ENCODE measurements at regions not wholly inside any gene's neighbourhood (a gene's known extent, or its start where the extent isn't known, plus 50 kb on each side); places are given as distances from the start of the nearest gene placed in this dataset.

DNA sequence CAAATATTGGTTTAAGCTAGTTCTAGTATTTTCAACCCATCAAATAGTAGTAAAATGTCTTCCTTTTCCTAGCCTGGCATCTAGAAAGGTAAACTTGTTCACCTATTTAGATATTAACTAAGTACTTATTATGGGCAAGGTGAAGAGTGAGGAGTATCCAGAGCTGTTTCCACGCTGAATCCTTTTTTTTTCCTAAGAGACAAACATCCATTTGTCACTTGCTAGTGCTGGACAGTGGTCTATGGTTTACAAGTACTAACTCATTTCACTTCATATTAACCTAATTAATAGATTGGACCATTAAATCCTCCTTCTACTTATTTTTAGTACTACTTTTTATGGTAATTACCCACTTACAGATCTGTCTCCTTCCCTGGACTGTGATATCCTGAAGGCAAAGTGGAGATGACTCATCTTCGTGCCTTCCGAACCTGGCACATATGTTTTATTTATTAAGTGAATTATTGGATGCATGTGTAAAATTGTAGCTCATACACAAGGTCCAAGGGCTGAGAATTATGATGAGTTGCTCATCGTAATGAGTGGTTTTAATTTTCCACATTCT, 159.6 kb upstream of the IGFBP3 start:
- Histone ChIP-seq H3K79me2 (ENCODE audit: insufficient read depth, low read length) (no peaks in the 10 kb centered on the region), H4K20me1 (ENCODE audit: insufficient read depth, low read length) (no peaks in the 10 kb centered on the region), H3K36me3 (ENCODE audit: insufficient read depth, low read length) (no peaks in the 10 kb centered on the region), H3K4me3 (ENCODE audit: insufficient read depth, low read depth, low read length) (no peak overlapping the region), H3K9ac (ENCODE audit: low read length) (no peak overlapping the region), H2AFZ (ENCODE audit: low read depth, low read length) (no peak overlapping the region), H3K4me1 (ENCODE audit: insufficient read depth, low read length) (no peaks in the 10 kb centered on the region), H3K27ac (ENCODE audit: low read depth, low read length) (no peak overlapping the region), H3K27me3 (ENCODE audit: insufficient read depth, low read length) (no peaks in the 10 kb centered on the region), H3K9me3 (ENCODE audit: insufficient read depth, low read depth, low read length) (no peaks in the 10 kb centered on the region), H3K4me2 (ENCODE audit: low read length) (no peak overlapping the region)
- FAIRE-seq (no peak), DNase-seq (ENCODE audit: low read depth) (no peak)
- peaks cover 12% of the 10 kb centered on the region for H3K4me1 Mint-ChIP-seq (ENCODE audit: low read depth, unreplicated experiment)
- H3K27ac Mint-ChIP-seq (ENCODE audit: unreplicated experiment): no peak overlapping the region
- TF ChIP-seq, protein P1, sequence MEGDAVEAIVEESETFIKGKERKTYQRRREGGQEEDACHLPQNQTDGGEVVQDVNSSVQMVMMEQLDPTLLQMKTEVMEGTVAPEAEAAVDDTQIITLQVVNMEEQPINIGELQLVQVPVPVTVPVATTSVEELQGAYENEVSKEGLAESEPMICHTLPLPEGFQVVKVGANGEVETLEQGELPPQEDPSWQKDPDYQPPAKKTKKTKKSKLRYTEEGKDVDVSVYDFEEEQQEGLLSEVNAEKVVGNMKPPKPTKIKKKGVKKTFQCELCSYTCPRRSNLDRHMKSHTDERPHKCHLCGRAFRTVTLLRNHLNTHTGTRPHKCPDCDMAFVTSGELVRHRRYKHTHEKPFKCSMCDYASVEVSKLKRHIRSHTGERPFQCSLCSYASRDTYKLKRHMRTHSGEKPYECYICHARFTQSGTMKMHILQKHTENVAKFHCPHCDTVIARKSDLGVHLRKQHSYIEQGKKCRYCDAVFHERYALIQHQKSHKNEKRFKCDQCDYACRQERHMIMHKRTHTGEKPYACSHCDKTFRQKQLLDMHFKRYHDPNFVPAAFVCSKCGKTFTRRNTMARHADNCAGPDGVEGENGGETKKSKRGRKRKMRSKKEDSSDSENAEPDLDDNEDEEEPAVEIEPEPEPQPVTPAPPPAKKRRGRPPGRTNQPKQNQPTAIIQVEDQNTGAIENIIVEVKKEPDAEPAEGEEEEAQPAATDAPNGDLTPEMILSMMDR (IDR thresholded peaks at IDR 0.05; ENCODE audit: insufficient read depth, low read depth, low read length): no peak
- H3K36me3 Mint-ChIP-seq (ENCODE audit: low read depth, unreplicated experiment): no peaks in the 10 kb centered on the region
- peaks cover under 1% of the 10 kb centered on the region for H3K9me3 Mint-ChIP-seq (ENCODE audit: unreplicated experiment)
- H3K27me3 Mint-ChIP-seq (ENCODE audit: low read depth, unreplicated experiment): no peaks in the 10 kb centered on the region
- H3K4me3 Mint-ChIP-seq (ENCODE audit: unreplicated experiment): no peak overlapping the region

GRCh38 chr7:46079421-46079820, 158.3 kb upstream of the IGFBP3 start:
- Histone ChIP-seq H3K4me1 (ENCODE audit: insufficient read depth, low read length) (no peaks in the 10 kb centered on the region), H3K4me2 (ENCODE audit: low read length) (no peak overlapping the region), H3K27me3 (ENCODE audit: insufficient read depth, low read length) (no peaks in the 10 kb centered on the region), H3K4me3 (ENCODE audit: insufficient read depth, low read depth, low read length) (no peak overlapping the region), H3K36me3 (ENCODE audit: insufficient read depth, low read length) (no peaks in the 10 kb centered on the region), H3K79me2 (ENCODE audit: insufficient read depth, low read length) (no peaks in the 10 kb centered on the region), H3K9ac (ENCODE audit: low read length) (no peak overlapping the region), H3K9me3 (ENCODE audit: insufficient read depth, low read depth, low read length) (no peaks in the 10 kb centered on the region), H4K20me1 (ENCODE audit: insufficient read depth, low read length) (no peaks in the 10 kb centered on the region), H2AFZ (ENCODE audit: low read depth, low read length) (no peak overlapping the region), H3K27ac (ENCODE audit: low read depth, low read length) (no peak overlapping the region)
- H3K4me1 Mint-ChIP-seq (ENCODE audit: low read depth, unreplicated experiment): peaks cover 20% of the 10 kb centered on the region
- TF ChIP-seq EZH2 (IDR thresholded peaks at IDR 0.05; ENCODE audit: insufficient read depth, low read length): no peak
- TF ChIP-seq, protein P1 (IDR thresholded peaks at IDR 0.05; ENCODE audit: insufficient read depth, low read depth, low read length): no peak
- H3K27me3 Mint-ChIP-seq (ENCODE audit: low read depth, unreplicated experiment): no peaks in the 10 kb centered on the region
- no peak for DNase-seq (ENCODE audit: low read depth)
- no peak for FAIRE-seq
- no peaks in the 10 kb centered on the region for H3K36me3 Mint-ChIP-seq (ENCODE audit: low read depth, unreplicated experiment)
- H3K4me3 Mint-ChIP-seq (ENCODE audit: unreplicated experiment): no peak overlapping the region
- no peaks in the 10 kb centered on the region for H3K9me3 Mint-ChIP-seq (ENCODE audit: unreplicated experiment)
- H3K27ac Mint-ChIP-seq (ENCODE audit: unreplicated experiment): no peak overlapping the region

DNA sequence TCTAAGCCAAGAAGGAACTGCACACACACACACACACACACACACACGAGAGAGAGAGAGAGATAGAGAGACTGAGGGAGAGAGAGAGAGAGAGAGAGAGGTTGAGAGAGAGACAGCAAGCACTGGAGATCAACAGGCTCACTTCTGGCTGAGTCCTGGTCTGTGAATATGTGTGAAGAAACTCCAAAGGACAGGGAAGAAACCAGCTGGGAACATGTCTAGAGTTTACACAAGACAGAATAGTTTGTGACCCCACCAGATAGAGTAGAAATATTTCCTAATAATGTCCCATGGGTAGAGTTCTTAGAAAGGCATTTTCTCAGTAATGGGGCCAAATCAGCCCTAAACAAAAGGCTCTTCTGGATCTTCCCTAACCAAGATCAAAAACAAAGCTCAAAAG, 155.5 kb upstream of the IGFBP3 start:
- no peak for FAIRE-seq
- H3K4me3 Mint-ChIP-seq (ENCODE audit: unreplicated experiment): no peak overlapping the region
- H3K4me1 Mint-ChIP-seq (ENCODE audit: low read depth, unreplicated experiment): peaks cover 28% of the 10 kb centered on the region
- H3K4me3 ChIP-seq (ENCODE audit: insufficient read depth, low read depth, low read length): no peak overlapping the region
- TF ChIP-seq EZH2 (IDR thresholded peaks at IDR 0.05; ENCODE audit: insufficient read depth, low read length): no peak
- TF ChIP-seq, protein P1 (IDR thresholded peaks at IDR 0.05; ENCODE audit: insufficient read depth, low read depth, low read length): no peak
- no peak overlapping the region for H3K9ac ChIP-seq (ENCODE audit: low read length)
- no peaks in the 10 kb centered on the region for H4K20me1 ChIP-seq (ENCODE audit: insufficient read depth, low read length)
- no peaks in the 10 kb centered on the region for H3K36me3 ChIP-seq (ENCODE audit: insufficient read depth, low read length)
- H3K79me2 ChIP-seq (ENCODE audit: insufficient read depth, low read length): no peaks in the 10 kb centered on the region
- H3K27ac Mint-ChIP-seq (ENCODE audit: unreplicated experiment): no peak overlapping the region
- H3K27ac ChIP-seq (ENCODE audit: low read depth, low read length): no peak overlapping the region
- no peaks in the 10 kb centered on the region for H3K9me3 Mint-ChIP-seq (ENCODE audit: unreplicated experiment)
- no peaks in the 10 kb centered on the region for H3K9me3 ChIP-seq (ENCODE audit: insufficient read depth, low read depth, low read length)
- H3K4me2 ChIP-seq (ENCODE audit: low read length): no peak overlapping the region
- peaks cover under 1% of the 10 kb centered on the region for H3K4me1 ChIP-seq (ENCODE audit: insufficient read depth, low read length)
- H3K36me3 Mint-ChIP-seq (ENCODE audit: low read depth, unreplicated experiment): no peaks in the 10 kb centered on the region
- H2AFZ ChIP-seq (ENCODE audit: low read depth, low read length): no peak overlapping the region
- no peaks in the 10 kb centered on the region for H3K27me3 ChIP-seq (ENCODE audit: insufficient read depth, low read length)
- no peaks in the 10 kb centered on the region for H3K27me3 Mint-ChIP-seq (ENCODE audit: low read depth, unreplicated experiment)
- no peak for DNase-seq (ENCODE audit: low read depth)
